ENCODE measurements at regions not wholly inside any gene's neighbourhood (a gene's known extent, or its start where the extent isn't known, plus 50 kb on each side); places are given as distances from the start of the nearest gene placed in this dataset.
A peak's percentile ranks its signal among the peaks of the same experiment; 100 is the strongest.

GRCh38 chr2:5913711-5914395 lies 221.7 kb downstream of the SOX11 start:
- H3K4me3 Mint-ChIP-seq: no peak overlapping the region; a peak in 1 of 5 replicates
- DNase-seq: peak; percentile 48
- peaks cover 59% of the 10 kb centered on the region for H3K27me3 Mint-ChIP-seq (ENCODE audit: low read depth)
- peaks cover 7 to 10% of the 10 kb centered on the region in 2 experiments for H3K9me3 Mint-ChIP-seq
- Histone ChIP-seq H3K23me2 (ENCODE audit: insufficient read length, low read depth, low read length, poor library complexity, severe bottlenecking) (no peaks in the 10 kb centered on the region), H3K56ac (ENCODE audit: insufficient read length, low read depth, low read length) (no peak overlapping the region), H4K91ac (ENCODE audit: insufficient read length, low read depth, low read length) (no peak overlapping the region), H3K18ac (ENCODE audit: insufficient read length, low read depth, low read length) (no peak overlapping the region), H2BK12ac (ENCODE audit: insufficient read length, low read depth, low read length) (no peak overlapping the region), H3K4me2 (ENCODE audit: insufficient read depth, insufficient read length, low read length) (no peak overlapping the region), H3T11ph (ENCODE audit: low read length) (no peak overlapping the region), H3K23ac (ENCODE audit: insufficient read length, low read depth, low read length) (no peak overlapping the region), H3K4me1 (ENCODE audit: insufficient read depth, low read length) (no peaks in the 10 kb centered on the region; the same call in 1 of the 2 replicates), H2BK120ac (ENCODE audit: low read depth, low read length, poor library complexity, severe bottlenecking) (no peak overlapping the region), H2AK5ac (ENCODE audit: insufficient read length, low read length) (no peak overlapping the region), H2BK15ac (ENCODE audit: low read depth, low read length) (no peak overlapping the region), H2BK20ac (ENCODE audit: low read depth, low read length, poor library complexity, severe bottlenecking) (no peak overlapping the region), H3K9me3 (ENCODE audit: control insufficient read depth, low read depth, low read length) (no peaks in the 10 kb centered on the region), H3K4ac (ENCODE audit: low read depth, low read length) (no peak overlapping the region), H3K27me3 (ENCODE audit: insufficient read depth, low read length) (peaks cover 17% of the 10 kb centered on the region), H4K5ac (ENCODE audit: insufficient read length, low read depth, low read length) (no peak overlapping the region), H4K8ac (replicated peaks; ENCODE audit: insufficient read length, low read depth, low read length) (no peak overlapping the region), H3K79me2 (ENCODE audit: insufficient read depth, low read length) (no peaks in the 10 kb centered on the region), H2BK5ac (ENCODE audit: insufficient read length, low read length) (no peak overlapping the region), H3K14ac (ENCODE audit: insufficient read depth, low read length) (no peak overlapping the region), H3K79me1 (ENCODE audit: insufficient read depth, low read depth, low read length, poor library complexity, severe bottlenecking) (no peaks in the 10 kb centered on the region), H3K9ac (ENCODE audit: extremely low read depth, insufficient read length, low read length) (no peak overlapping the region), H4K20me1 (ENCODE audit: control insufficient read depth, insufficient read depth, insufficient read length) (no peaks in the 10 kb centered on the region), H3K27ac (ENCODE audit: insufficient read length, low read depth, low read length) (no peak overlapping the region), H2AFZ (ENCODE audit: low read length) (no peak overlapping the region)
- peaks cover 7 to 21% (median 8%) of the 10 kb centered on the region in 3 experiments for H3K36me3 Mint-ChIP-seq (ENCODE audit: insufficient read depth in 1 of 3, low read depth in 3 of 3)
- peak overlapping the region in 1 of 3 experiments; percentile 35; a peak in 2 of 7 replicates for H3K27ac Mint-ChIP-seq
- no peak for TF ChIP-seq CTCF (conservative IDR thresholded peaks at IDR 0.05)
- peaks cover 30 to 36% of the 10 kb centered on the region in 2 experiments for H3K4me1 Mint-ChIP-seq
- WGBS (ENCODE audit: extremely low coverage, insufficient read length, low lambda C conversion rate): no CpG with 5 or more reads among the region's 9 CpGs

Measured in H9 (cell line).